Raji (cell line): ENCODE measurements at regions not wholly inside any gene's neighbourhood (a gene's known extent, or its start where the extent isn't known, plus 50 kb on each side); places are given as distances from the start of the nearest gene placed in this dataset.

Source experiments
- POLR2A ChIP-seq: IDR thresholded peaks from 2 replicates; pipeline ENCODE4 v1.6.1; 2011; ENCODE audit warnings: low read depth, low read length, control low read depth; ENCODE audit not compliant: insufficient read depth

DNA sequence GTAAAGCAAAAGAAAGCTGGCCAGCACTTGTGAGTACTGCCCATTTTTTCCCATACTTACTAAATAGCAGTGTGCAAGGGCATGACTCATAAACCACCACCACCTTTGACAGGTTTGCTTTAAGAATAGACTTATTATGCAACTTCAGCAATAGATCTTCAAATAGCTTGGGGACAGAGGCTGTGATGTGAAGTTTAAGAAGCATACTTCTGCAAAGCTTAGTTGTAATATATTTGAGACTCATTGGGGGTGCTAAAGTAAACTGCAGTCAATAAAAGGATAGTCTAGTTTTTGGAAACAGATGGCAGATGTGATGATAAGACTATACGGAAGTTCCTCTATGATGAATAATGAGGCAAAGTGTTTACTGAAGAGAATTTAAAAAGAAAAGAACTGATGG, 210.0 kb downstream of the PLA2G4A start:
- TF ChIP-seq POLR2A, result no peak

DNA sequence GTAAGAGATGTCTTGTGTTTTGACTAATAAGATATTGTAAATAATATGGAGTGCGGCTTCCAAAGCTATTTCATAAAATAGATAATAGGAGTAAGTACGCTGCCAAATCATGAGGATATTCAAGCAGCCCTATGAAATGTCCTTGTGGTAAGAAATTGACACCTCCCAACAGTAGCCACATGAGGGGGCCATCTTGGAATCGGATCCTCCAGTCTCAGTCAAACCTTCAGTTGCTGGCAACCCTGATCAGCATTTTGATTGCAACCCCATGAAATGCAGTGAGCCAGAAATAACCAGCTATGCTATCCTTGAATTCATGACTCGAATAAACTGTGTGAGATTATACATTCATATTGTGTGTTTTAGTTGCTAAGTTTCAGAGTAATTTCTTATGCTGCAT, 212.4 kb downstream of the PLA2G4A start:
- no peak for TF ChIP-seq POLR2A

DNA sequence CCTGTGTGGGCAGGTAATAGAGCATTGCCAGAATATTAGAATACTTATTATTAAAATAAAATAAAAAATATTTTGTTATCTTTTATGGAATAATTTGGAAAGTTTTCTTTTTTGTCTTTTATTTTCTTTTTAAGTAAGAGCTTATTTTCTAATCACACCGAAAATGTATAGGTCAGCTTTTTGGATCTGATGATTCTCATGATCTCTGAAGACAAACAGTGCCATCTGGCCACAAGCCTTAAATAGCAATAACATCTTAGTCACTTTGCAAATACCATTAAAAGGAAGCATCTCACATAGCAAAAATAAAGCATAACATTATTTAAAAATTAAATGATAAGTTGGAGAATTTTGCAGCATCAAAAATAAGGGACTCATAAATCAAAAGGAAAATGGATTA, 213.8 kb downstream of the PLA2G4A start:
- no peak for TF ChIP-seq POLR2A

DNA sequence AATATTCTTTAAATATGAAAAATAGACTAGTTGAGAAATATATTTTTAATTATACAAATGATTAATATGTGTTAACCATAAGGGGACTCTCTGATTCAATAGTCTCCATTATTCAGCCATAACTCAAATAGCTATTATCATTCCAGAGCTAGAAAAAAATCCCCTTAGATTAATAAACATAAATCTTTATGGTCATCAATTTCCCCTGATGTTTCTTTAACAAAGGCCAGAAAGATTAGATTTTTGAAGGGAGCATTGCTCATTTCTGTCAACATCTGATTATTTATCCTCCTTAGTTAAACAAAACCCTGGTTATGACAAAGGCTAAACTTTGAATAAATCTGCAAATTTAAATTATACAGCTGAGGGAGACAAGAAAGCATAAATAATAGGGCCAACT, 215.7 kb downstream of the PLA2G4A start:
- TF ChIP-seq POLR2A, result no peak

DNA sequence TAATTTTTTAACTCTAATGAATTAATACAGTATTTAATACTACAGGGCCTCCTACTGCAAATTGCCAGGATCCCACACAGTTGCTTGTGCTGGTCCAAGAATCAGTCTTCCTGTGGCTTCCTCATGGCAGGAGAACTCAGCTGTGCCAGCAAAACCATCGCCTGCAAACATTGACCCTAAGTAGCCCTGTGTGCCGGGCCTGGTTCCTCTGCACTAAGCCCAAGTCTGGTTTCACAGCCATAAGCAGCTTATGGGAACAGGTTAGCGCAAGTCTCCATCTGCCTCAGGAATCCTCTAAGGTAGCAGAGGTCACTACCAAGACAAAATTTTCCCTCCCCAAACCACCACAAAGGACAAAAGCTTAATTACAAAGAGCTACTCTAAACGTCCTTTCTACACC, 216.6 kb downstream of the PLA2G4A start:
- no peak for TF ChIP-seq POLR2A

GRCh38 chr1:187046293-187046692, 217.5 kb downstream of the PLA2G4A start:
- no peak for TF ChIP-seq POLR2A

GRCh38 chr1:187047298-187047697, 218.5 kb downstream of the PLA2G4A start:
- no peak for TF ChIP-seq POLR2A

- TF ChIP-seq POLR2A, result no peak
These were observed 223.0 kb downstream of the PLA2G4A start for GRCh38 chr1:187051618-187052232.

- TF ChIP-seq POLR2A, result no peak
These were observed 225.1 kb downstream of the PLA2G4A start for GRCh38 chr1:187053876-187054275.

GRCh38 chr1:187054862-187055757, 226.4 kb downstream of the PLA2G4A start:
- no peak for TF ChIP-seq POLR2A

- TF ChIP-seq POLR2A, result no peak
These were observed 234.5 kb downstream of the PLA2G4A start for GRCh38 chr1:187063271-187063670.

DNA sequence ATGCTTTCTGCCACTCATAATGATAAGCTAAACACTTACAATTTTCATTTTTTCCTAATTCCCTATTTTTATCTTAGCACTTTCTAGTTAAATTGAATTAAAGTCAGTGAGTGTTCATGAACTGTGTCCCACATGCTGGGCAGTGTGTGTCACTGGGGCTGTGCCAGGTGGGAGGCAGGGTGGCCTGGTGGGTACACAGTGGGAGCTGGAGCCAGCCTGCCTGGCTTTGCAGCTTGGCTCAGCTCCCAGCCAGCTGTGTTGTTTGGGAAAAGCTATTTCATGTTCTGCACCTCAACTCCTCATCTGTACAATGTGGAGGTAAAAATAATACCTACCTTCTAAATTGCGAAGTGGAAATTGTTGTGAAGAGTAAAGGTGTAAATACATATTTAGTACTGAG, 238.4 kb downstream of the PLA2G4A start:
- TF ChIP-seq POLR2A, result no peak

DNA sequence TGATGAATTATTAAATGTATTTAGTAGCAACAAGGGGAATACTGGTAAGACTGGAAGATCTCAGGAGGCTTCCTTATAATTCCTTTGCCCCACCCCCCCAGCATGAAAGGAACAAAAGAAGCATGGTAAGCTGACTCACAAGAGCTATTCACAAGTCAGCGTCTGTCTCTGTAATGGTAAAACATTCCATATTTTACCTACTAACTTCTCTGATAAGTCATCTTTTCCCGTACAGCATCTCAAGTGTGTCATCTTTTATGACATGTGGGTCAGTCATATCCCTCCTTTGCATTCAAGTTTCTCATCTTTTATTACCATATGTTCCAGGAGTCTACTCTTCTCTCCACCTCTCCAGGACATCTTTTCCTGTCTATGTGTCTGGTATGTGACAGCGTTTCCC, 241.3 kb downstream of the PLA2G4A start:
- no peak for TF ChIP-seq POLR2A

DNA sequence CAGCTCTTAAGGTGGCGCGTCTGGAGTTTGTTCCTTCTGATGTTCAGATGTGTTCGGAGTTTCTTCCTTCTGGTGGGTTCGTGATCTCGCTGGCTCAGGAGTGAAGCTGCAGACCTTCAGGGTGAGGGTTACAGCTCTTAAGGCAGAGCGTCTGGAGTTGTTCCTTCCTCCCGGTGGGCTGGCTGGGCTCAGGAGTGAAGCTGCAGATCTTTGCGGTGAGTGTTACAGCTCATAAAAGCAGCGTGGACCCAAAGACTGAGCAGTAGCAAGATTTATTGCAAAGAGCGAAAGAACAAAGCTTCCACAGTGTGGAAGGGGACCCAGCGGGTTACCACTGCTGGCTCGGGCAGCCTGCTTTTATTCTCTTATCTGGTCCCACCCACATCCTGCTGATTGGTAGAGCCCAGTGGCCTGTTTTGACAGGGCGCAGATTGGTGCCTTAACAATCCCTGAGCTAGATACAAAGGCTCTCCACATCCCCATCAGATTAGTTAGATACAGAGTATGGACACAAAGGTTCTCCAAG, 244.3 kb downstream of the PLA2G4A start:
- TF ChIP-seq POLR2A, result 0 out of 2 replicates have a peak, but pooled peaks have one; percentile 29

DNA sequence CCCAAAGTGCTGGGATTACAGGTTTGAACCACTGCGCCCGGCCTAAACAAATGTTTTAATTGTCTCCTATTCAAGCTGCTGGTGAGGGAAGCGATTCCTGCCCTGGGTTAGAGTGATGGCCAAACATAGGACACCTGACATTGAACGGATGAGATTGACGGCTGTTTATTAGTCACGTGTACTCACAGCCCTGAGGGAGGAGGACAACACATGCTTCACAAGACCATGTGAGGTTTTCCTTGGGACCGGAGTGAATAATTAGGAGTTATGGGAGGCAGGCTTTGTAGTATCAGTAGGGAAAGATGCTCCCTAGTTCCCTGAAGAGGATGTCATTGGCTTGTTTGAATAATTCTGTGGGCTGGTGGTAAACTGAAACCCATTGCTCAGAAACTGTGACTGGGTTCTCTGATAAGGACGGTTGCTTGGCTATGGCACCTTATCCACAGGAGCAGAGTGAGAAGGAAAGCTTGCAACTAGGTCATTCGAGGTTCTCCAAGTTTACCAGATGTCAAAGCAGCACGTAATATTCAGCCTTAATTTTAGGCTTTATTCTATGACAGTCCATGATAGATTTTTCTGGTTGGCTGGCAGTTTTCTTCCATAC, 245.8 kb downstream of the PLA2G4A start:
- TF ChIP-seq POLR2A, result no peak

DNA sequence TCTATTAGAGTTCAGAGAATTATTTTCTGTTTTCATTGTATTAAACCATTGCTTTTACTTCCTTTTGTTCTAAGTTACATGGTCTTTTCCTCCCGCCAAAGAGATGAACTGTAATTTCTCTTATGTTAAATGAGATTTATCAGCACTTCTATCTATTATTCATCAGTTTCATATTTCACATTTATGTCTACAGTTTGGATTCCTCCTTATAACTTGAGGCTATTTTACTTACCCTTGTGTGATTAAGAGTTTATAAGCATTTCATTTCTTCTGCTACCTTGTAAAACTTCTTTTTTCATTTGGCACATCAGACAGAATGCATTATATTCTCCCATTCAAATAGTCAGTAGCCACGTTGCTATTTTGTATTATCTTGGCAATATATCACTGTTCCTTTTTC, 248.2 kb downstream of the PLA2G4A start:
- no peak for TF ChIP-seq POLR2A

DNA sequence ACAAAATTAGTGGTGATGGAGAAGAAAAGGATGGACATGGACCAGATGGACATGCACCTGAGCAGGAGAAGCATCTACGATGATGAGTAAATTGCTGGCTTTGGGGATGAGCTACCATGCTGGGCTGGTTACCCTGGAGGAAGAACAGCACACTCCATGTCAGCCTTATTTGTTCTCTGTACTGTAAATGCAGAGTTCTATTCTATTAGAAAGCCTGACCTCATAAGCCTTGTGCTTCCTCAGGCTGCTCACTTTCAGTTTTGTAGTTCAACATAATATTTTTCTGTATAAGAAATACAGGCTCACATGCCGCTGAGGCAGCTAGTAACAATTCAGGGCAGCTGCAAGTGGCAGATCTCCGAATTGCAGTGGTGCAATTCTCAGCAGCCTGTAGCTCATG, 249.6 kb downstream of the PLA2G4A start:
- TF ChIP-seq POLR2A, result no peak

- TF ChIP-seq POLR2A, result no peak
These were observed 250.2 kb downstream of the PLA2G4A start for GRCh38 chr1:187078916-187079315.
